Type B pancreatic cell (in vitro differentiated cells): ENCODE measurements at regions not wholly inside any gene's neighbourhood (a gene's known extent, or its start where the extent isn't known, plus 50 kb on each side); places are given as distances from the start of the nearest gene placed in this dataset.
"Not testable (repeated sequence)": the region's sequence is repeated elsewhere in the genome, so short reads cannot be mapped to it uniquely, and the experiment has no call there.

Source experiments
- DNase-seq: peaks from one replicate; pipeline ENCODE4 v3.0.0; 2021; ENCODE audit warnings: mixed read lengths; ENCODE audit not compliant: unreplicated experiment; ENCODE audit errors: extremely low spot score
- H3K27ac Mint-ChIP-seq: 2 replicates; pipeline ENCODE4 v1.8.0; 2021; ENCODE audit warnings: mild to moderate bottlenecking, mixed read lengths
- H3K27me3 Mint-ChIP-seq: 2 replicates; pipeline ENCODE4 v1.8.0; 2021; ENCODE audit warnings: mixed read lengths
- H3K36me3 Mint-ChIP-seq: 2 replicates; pipeline ENCODE4 v1.8.0; 2021; ENCODE audit warnings: mixed read lengths
- H3K4me1 Mint-ChIP-seq: one replicate; pipeline ENCODE4 v1.8.0; 2021; ENCODE audit warnings: mixed read lengths; ENCODE audit not compliant: unreplicated experiment
- H3K4me3 Mint-ChIP-seq: 2 replicates; pipeline ENCODE4 v1.8.0; 2021; ENCODE audit warnings: mild to moderate bottlenecking, mixed read lengths
- H3K9me3 Mint-ChIP-seq: 2 replicates; pipeline ENCODE4 v1.8.0; 2021; ENCODE audit warnings: mixed read lengths
- CTCF ChIP-seq: fragments of 200-600 bp; sonication (generic); conservative IDR thresholded peaks from 2 replicates; pipeline ENCODE4 v1.5.0; 2021; ENCODE audit warnings: antibody characterized with exemption, mild to moderate bottlenecking

- Mint-ChIP-seq H3K27me3 (no peaks in the 10 kb centered on the region), H3K9me3 (no peaks in the 10 kb centered on the region), H3K4me1 (no peaks in the 10 kb centered on the region), H3K36me3 (no peaks in the 10 kb centered on the region), H3K4me3 (no peak overlapping the region), H3K27ac (no peak overlapping the region)
- TF ChIP-seq CTCF, result no peak
- DNase-seq, result no peak
Observed at GRCh38 chr11:89583580-89583979, 92.4 kb upstream of the NOX4 start.

- H3K9me3 Mint-ChIP-seq, H3K4me1 Mint-ChIP-seq, H3K36me3 Mint-ChIP-seq, H3K4me3 Mint-ChIP-seq, DNase-seq, H3K27me3 Mint-ChIP-seq, H3K27ac Mint-ChIP-seq: not testable (repeated sequence)
Observed at GRCh38 chr11:89585046-89585445, 93.9 kb upstream of the NOX4 start.

GRCh38 chr11:89585471-89585870 is 94.3 kb upstream of the NOX4 start:
- H3K27me3 Mint-ChIP-seq, DNase-seq, H3K4me1 Mint-ChIP-seq, H3K9me3 Mint-ChIP-seq, H3K36me3 Mint-ChIP-seq, H3K4me3 Mint-ChIP-seq, H3K27ac Mint-ChIP-seq: not testable (repeated sequence)

GRCh38 chr11:89589413-89589812 is 98.2 kb upstream of the NOX4 start:
- not testable (repeated sequence) for H3K27ac Mint-ChIP-seq, H3K9me3 Mint-ChIP-seq, DNase-seq, H3K4me1 Mint-ChIP-seq, H3K36me3 Mint-ChIP-seq, H3K4me3 Mint-ChIP-seq, H3K27me3 Mint-ChIP-seq

DNA sequence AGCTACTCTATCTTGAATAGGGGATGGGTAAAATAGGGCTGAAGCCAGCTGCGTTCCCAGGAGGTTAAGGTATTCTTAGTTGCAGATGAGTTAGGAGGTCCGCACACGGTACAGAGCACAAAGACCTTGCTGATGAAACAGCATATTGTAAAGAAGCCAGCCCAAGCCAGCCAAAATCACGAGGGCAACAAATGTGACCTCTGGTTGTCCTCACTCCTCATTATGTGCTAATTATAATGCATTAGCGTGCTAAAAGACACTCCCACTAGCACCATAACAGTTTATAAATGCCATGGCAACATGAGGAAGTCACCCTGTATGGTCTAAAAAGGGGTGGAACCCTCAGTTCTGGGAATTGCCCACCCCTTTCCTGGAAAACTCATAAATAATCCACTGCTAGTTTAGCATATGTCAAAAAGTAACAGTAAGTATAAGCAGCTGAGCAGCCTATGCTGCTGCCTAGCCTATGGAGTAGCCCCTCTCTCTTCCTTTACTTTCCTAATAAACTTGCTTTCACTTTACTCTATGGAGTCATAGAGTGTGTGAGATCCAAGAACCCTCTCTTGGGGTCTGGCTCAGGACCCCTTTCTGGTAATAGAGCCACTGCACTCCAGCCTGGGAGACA is 98.9 kb upstream of the NOX4 start:
- not testable (repeated sequence) for H3K4me3 Mint-ChIP-seq, H3K9me3 Mint-ChIP-seq, H3K4me1 Mint-ChIP-seq, H3K36me3 Mint-ChIP-seq, H3K27me3 Mint-ChIP-seq, H3K27ac Mint-ChIP-seq, DNase-seq

DNA sequence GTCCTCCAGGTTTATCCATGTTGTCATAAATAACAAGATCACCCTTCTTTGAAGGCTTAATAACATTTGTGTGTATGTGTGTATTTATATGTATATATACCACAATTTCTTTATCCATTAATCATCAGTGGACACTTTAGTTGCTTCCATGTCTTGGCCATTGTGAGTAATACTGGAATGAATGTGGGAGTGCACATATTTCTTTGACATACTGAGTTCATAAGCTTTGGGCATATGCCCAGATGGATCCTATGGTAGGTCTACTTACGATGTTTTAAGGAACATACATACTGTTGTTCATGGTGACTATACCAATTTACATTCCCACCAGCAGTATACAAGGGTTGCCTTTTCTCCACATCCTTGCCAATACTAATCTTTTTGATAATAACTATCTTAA is 108.8 kb upstream of the TRIM77 start:
- not testable (repeated sequence) for DNase-seq, H3K27ac Mint-ChIP-seq, H3K4me1 Mint-ChIP-seq, H3K4me3 Mint-ChIP-seq, H3K9me3 Mint-ChIP-seq, H3K36me3 Mint-ChIP-seq, H3K27me3 Mint-ChIP-seq

DNA sequence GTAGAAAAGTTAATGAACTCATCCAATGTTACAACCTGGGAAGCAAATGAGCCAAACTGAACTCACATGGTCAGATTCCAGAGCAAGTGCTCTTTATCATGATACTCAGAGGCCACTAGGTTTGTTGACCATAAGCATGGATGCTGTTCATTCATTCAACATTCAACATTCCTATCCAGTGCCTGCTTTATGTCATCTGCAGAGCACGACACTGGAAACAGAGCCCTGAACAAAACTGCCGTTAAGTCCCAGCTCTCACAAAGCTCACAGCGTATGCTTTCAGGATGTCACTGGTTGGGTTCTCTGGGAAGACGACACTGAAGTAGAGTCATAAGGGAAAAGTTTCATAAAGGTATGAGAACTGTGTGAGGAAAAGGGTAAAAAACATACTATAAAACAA is 105.8 kb upstream of the TRIM77 start:
- TF ChIP-seq CTCF, result no peak
- H3K27ac Mint-ChIP-seq, result no peak overlapping the region
- no peaks in the 10 kb centered on the region for H3K27me3 Mint-ChIP-seq
- H3K9me3 Mint-ChIP-seq, result peaks cover 7% of the 10 kb centered on the region
- no peaks in the 10 kb centered on the region for H3K4me1 Mint-ChIP-seq
- H3K36me3 Mint-ChIP-seq, result no peaks in the 10 kb centered on the region
- no peak overlapping the region for H3K4me3 Mint-ChIP-seq
- no peak for DNase-seq

DNA sequence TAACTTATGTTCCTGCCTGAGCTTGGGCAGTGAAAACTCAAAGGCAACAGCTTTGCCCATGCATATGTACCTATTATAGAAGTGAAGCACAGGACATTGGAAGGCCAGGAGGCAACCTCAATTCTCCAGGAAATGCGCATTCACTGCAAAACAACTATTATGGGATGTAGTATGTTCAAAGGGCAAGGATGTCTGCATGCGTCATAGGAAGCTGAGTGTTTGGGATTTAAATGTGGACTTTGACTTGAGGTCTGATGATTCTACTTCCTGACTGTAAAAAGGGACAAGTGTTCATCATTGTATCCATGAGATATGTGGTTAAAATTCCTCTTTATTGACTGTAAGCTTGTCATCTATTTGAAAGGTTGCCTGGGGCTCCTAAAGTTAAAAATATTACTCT is 103.3 kb upstream of the TRIM77 start:
- not testable (repeated sequence) for DNase-seq, H3K9me3 Mint-ChIP-seq, H3K27ac Mint-ChIP-seq

DNA sequence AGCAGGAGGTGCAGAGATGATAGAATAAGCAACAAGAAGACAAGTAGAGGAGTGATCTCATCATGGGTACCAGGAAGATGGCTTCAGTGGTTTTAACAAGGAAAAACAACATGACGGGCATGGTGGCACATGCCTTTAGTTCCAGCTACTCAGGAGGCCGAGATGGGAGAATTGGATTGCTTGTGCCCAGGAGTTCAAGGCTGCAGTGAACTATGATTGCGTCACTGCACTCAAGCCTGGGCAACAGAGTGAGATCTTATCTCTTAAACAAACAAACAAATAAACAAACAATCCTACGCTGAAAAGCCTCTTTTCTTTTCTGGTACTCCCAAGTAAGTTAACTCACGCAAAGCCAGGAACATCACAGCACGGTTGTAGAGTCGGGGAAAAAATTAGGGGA is 102.6 kb upstream of the TRIM77 start:
- not testable (repeated sequence) for H3K27ac Mint-ChIP-seq, H3K36me3 Mint-ChIP-seq, H3K27me3 Mint-ChIP-seq, H3K4me1 Mint-ChIP-seq, DNase-seq, H3K9me3 Mint-ChIP-seq, H3K4me3 Mint-ChIP-seq

More for the DNA sequence above, 103.3 kb upstream of the TRIM77 start:
- not testable (repeated sequence) for H3K27me3 Mint-ChIP-seq, H3K36me3 Mint-ChIP-seq, H3K4me1 Mint-ChIP-seq, H3K4me3 Mint-ChIP-seq
